ENCODE measurements at regions not wholly inside any gene's neighbourhood (a gene's known extent, or its start where the extent isn't known, plus 50 kb on each side); places are given as distances from the start of the nearest gene placed in this dataset.

GRCh38 chrX:127243654-127244053 is 424.1 kb downstream of the PRR32 start:
- H3K36me3 ChIP-seq (ENCODE audit: control insufficient read depth, insufficient read depth, low read length): no peaks in the 10 kb centered on the region
- no peaks in the 10 kb centered on the region for H3K9me3 ChIP-seq (ENCODE audit: control insufficient read depth, insufficient read depth, low read depth, low read length)
- CTCF ChIA-PET: no interaction called here
- TF ChIP-seq, protein P1, sequence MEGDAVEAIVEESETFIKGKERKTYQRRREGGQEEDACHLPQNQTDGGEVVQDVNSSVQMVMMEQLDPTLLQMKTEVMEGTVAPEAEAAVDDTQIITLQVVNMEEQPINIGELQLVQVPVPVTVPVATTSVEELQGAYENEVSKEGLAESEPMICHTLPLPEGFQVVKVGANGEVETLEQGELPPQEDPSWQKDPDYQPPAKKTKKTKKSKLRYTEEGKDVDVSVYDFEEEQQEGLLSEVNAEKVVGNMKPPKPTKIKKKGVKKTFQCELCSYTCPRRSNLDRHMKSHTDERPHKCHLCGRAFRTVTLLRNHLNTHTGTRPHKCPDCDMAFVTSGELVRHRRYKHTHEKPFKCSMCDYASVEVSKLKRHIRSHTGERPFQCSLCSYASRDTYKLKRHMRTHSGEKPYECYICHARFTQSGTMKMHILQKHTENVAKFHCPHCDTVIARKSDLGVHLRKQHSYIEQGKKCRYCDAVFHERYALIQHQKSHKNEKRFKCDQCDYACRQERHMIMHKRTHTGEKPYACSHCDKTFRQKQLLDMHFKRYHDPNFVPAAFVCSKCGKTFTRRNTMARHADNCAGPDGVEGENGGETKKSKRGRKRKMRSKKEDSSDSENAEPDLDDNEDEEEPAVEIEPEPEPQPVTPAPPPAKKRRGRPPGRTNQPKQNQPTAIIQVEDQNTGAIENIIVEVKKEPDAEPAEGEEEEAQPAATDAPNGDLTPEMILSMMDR (IDR thresholded peaks at IDR 0.05): no peak
- TF ChIP-seq TCF7L2 (IDR thresholded peaks at IDR 0.05; ENCODE audit: low read depth, low read length) (no peak), POLR2AphosphoS5 (IDR thresholded peaks at IDR 0.05; ENCODE audit: low read depth, low read length) (no peak), SIN3A (IDR thresholded peaks at IDR 0.05; ENCODE audit: borderline replicate concordance, insufficient read depth, low read depth, low read length) (no peak)
- TF ChIP-seq, protein P2, sequence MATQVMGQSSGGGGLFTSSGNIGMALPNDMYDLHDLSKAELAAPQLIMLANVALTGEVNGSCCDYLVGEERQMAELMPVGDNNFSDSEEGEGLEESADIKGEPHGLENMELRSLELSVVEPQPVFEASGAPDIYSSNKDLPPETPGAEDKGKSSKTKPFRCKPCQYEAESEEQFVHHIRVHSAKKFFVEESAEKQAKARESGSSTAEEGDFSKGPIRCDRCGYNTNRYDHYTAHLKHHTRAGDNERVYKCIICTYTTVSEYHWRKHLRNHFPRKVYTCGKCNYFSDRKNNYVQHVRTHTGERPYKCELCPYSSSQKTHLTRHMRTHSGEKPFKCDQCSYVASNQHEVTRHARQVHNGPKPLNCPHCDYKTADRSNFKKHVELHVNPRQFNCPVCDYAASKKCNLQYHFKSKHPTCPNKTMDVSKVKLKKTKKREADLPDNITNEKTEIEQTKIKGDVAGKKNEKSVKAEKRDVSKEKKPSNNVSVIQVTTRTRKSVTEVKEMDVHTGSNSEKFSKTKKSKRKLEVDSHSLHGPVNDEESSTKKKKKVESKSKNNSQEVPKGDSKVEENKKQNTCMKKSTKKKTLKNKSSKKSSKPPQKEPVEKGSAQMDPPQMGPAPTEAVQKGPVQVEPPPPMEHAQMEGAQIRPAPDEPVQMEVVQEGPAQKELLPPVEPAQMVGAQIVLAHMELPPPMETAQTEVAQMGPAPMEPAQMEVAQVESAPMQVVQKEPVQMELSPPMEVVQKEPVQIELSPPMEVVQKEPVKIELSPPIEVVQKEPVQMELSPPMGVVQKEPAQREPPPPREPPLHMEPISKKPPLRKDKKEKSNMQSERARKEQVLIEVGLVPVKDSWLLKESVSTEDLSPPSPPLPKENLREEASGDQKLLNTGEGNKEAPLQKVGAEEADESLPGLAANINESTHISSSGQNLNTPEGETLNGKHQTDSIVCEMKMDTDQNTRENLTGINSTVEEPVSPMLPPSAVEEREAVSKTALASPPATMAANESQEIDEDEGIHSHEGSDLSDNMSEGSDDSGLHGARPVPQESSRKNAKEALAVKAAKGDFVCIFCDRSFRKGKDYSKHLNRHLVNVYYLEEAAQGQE (IDR thresholded peaks at IDR 0.05; ENCODE audit: insufficient read depth in 1 of 2, low read depth in 2 of 2, low read length in 1 of 2): no peak
- in situ Hi-C loops (cut with HindIII; ENCODE audit: low pct_unique_long_range_greater_than_20kb, low sequenced_read_pairs) (no loop called here), intact Hi-C loops (cut with micrococcal nuclease; ENCODE audit: unreplicated experiment) (no loop called here)
- BruUV-seq (replicated peaks): no TSS peak
- no peaks in the 10 kb centered on the region for H3K4me1 ChIP-seq (ENCODE audit: control insufficient read depth, insufficient read depth, low read length)
- no peak for DNase-seq (ENCODE audit: low read depth, low spot score)
- no peak overlapping the region for H3K4me3 ChIP-seq (ENCODE audit: low read depth in 2 of 2, low read length in 2 of 2)
- POLR2A ChIA-PET: no interaction called here
- ATAC-seq: no peak
- no peak overlapping the region for H3K27ac ChIP-seq (ENCODE audit: low read length)
- no peaks in the 10 kb centered on the region for H3K27me3 ChIP-seq (ENCODE audit: control insufficient read depth, insufficient read depth, low read length)

DNA sequence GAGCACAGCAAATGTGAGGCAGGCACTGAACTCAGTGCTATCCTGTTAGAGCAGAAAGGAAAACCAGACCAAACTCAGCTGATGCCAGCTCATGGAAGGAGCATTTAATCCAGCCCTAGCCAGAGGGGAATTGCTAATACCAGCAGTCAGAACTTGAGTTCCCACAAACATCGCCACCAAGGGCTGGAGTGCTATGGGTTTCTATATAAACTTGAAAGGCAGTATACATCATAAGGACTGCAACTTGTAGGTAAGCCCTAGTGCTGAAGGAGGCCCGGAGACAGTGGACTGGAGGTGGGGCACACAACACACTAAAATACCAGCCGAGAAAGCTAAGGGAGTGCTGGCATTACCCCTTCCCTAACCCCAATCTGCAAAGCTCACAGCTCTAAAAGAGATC is 440.2 kb downstream of the PRR32 start:
- Histone ChIP-seq H3K36me3 (ENCODE audit: control insufficient read depth, insufficient read depth, low read length) (no peaks in the 10 kb centered on the region), H3K4me3 (ENCODE audit: low read depth in 2 of 2, low read length in 2 of 2) (no peak overlapping the region), H3K27me3 (ENCODE audit: control insufficient read depth, insufficient read depth, low read length) (no peaks in the 10 kb centered on the region), H3K4me1 (ENCODE audit: control insufficient read depth, insufficient read depth, low read length) (no peaks in the 10 kb centered on the region), H3K9me3 (ENCODE audit: control insufficient read depth, insufficient read depth, low read depth, low read length) (no peaks in the 10 kb centered on the region), H3K27ac (ENCODE audit: low read length) (no peak overlapping the region)
- DNase-seq (ENCODE audit: low read depth, low spot score) (no peak), ATAC-seq (no peak)
- in situ Hi-C loops (cut with HindIII; ENCODE audit: low pct_unique_long_range_greater_than_20kb, low sequenced_read_pairs) (no loop called here), intact Hi-C loops (cut with micrococcal nuclease; ENCODE audit: unreplicated experiment) (no loop called here)
- no TSS peak for BruUV-seq (replicated peaks)
- ChIA-PET CTCF (no interaction called here), POLR2A (no interaction called here)
- TF ChIP-seq, protein P2 (IDR thresholded peaks at IDR 0.05; ENCODE audit: insufficient read depth in 1 of 2, low read depth in 2 of 2, low read length in 1 of 2): no peak
- TF ChIP-seq TCF7L2 (IDR thresholded peaks at IDR 0.05; ENCODE audit: low read depth, low read length) (no peak), POLR2AphosphoS5 (IDR thresholded peaks at IDR 0.05; ENCODE audit: low read depth, low read length) (no peak), SIN3A (IDR thresholded peaks at IDR 0.05; ENCODE audit: borderline replicate concordance, insufficient read depth, low read depth, low read length) (no peak)
- TF ChIP-seq, protein P1 (IDR thresholded peaks at IDR 0.05): no peak
